H54 (cell line): ENCODE measurements at regions not wholly inside any gene's neighbourhood (a gene's known extent, or its start where the extent isn't known, plus 50 kb on each side); places are given as distances from the start of the nearest gene placed in this dataset.
"Not testable (repeated sequence)": the region's sequence is repeated elsewhere in the genome, so short reads cannot be mapped to it uniquely, and the experiment has no call there.

Source experiments
- DNase-seq: peaks from one replicate; pipeline ENCODE4 v3.0.0; 2011; ENCODE audit warnings: low spot score, mixed read lengths; ENCODE audit not compliant: insufficient read length
- FAIRE-seq: peaks from 3 replicates; lab custom pipeline; 2011; peaks lifted over from hg19 to GRCh38; lab: Jason Lieb, UNC
- POLR2A ChIP-seq: IDR thresholded peaks from 2 replicates; pipeline ENCODE4 v1.6.1; 2011; ENCODE audit warnings: low read depth, mild to moderate bottlenecking, low read length

DNA sequence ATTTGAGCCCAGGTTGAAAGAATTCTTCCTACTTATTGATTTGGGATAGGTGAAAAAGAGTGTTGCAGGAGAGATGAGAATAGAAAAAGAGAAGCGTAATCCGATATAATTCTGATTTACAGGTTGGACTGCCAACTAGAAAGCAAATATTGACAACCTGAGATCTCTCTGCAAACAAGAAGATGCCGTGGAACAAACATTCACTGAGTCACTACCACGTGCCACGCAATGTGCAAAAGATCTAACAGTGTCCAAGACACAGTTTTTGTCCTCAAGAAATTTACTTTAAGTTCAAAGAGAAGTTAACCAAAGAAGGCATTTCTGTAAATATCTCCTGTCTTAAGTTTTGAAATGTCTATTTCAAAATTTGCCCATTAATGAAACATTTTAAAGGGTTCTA lies 578.0 kb upstream of the ARID1B start:
- no peak for TF ChIP-seq POLR2A
- no peak for DNase-seq
- FAIRE-seq: no peak

GRCh38 chr6:156197513-156197912 lies 579.7 kb upstream of the ARID1B start:
- FAIRE-seq: no peak
- no peak for TF ChIP-seq POLR2A
- DNase-seq: no peak

- no peak for DNase-seq
These were observed 582.2 kb upstream of the ARID1B start for GRCh38 chr6:156194981-156195380.

GRCh38 chr6:156193381-156193780 lies 583.8 kb upstream of the ARID1B start:
- TF ChIP-seq POLR2A: no peak
- DNase-seq (no peak), FAIRE-seq (no peak)

More at GRCh38 chr6:156194981-156195380, 582.2 kb upstream of the ARID1B start:
- TF ChIP-seq POLR2A: no peak
- no peak for FAIRE-seq

DNA sequence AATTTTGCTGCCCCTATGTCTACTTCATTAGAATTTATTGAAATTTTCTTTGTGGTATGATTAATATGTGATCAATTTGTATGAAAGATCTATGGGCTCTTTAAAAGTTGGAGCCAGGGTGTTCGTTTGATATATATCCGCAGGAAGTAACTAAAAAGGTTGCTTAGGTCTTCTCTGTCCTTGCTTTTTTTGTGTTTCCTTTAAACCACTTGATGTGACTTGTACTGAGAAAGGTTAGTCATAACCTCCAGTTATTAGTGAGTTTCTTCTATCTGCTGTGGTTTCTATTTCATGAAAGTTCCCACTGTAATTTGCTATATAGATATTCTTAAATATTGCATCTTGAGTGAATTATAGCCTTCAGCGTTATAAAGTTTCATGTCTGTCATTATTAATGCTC lies 585.3 kb upstream of the ARID1B start:
- no peak for DNase-seq
- FAIRE-seq: no peak

DNA sequence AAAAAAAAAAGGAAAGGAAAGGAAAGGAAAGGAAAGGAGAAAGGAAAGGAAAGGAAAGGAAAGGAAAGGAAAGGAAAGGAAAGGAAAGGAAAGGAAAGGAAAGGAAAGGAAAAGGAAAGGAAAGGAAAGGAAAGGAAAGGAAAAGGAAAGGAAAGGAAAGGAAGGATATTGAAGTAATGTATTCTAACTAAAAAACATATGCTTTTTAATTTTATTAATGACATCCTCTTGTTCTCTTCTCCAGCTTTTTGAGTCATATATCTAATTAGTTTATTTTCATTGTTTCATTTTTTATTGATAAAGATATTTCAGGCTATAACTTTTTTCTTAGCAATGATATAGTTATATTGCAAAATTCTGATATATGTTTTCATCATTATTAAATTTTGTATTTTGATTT lies 585.8 kb upstream of the ARID1B start:
- FAIRE-seq: not testable (repeated sequence)

More for the DNA sequence above, 585.3 kb upstream of the ARID1B start:
- TF ChIP-seq POLR2A: no peak

GRCh38 chr6:156190270-156190669 lies 586.9 kb upstream of the ARID1B start:
- DNase-seq: no peak
- TF ChIP-seq POLR2A: no peak
- no peak for FAIRE-seq

More for the DNA sequence above, 585.8 kb upstream of the ARID1B start:
- not testable (repeated sequence) for DNase-seq

DNA sequence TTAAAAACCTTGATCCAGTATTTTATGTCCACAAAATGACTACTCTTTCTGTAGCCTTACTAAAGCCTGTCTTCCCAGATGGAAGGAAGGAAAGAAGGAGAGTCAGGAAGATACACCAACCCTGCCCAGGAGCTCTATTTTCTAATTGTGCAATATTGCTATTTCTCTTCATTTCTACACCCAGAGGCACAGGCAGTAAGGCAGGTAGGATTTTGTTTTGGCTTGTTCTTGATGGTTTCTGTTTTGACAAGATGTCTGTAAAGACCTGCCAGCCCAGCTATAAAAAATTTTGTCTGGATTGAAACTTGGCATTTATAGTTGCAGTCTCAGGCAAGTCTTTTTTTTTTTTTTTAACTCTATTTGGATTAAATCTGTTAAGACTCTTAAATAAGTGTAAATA lies 587.5 kb upstream of the ARID1B start:
- FAIRE-seq (no peak), DNase-seq (no peak)
- TF ChIP-seq POLR2A: no peak

GRCh38 chr6:156189195-156189594 lies 588.0 kb upstream of the ARID1B start:
- DNase-seq: no peak
- no peak for TF ChIP-seq POLR2A
- no peak for FAIRE-seq

DNA sequence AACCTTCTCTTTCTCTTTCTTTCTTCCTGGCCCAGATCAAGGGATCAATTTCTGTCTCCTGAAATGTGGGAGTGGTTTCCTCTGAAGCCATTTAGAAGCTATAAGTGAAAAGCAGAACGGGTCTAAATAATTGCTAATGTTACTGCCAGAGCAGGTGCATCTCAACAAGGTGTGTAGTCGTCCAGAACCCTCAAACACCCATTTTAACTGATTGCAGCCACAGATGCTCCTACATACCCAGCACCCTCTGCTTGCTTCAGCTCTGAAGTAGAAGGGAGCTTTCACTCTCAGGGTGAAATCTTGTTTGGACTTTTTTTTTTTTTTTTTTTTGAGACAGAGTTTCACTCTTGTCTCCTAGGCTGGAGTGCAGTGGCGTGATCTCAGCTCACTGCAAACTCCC lies 592.1 kb upstream of the ARID1B start:
- FAIRE-seq (no peak), DNase-seq (no peak)
- TF ChIP-seq POLR2A: no peak

GRCh38 chr6:156183678-156184077 lies 593.5 kb upstream of the ARID1B start:
- DNase-seq (no peak), FAIRE-seq (no peak)
- TF ChIP-seq POLR2A: no peak

DNA sequence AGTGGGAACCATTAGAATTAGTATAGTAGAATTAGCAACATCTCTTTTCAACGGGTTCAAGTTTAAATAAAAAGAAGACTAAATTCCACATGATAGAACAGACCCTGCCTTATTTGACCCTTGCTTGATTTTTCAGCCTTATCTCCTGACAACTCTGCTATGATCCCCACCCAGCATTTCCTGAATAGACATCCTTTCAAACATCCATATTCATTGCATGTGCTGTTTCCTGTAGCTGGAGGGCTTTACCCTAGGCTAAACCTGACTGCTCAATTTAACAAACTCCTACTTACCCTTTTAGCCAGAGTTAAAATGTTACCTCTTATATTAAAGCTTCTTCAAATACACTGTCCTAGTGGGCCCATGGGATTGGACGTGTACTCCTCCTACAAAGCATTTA lies 594.8 kb upstream of the ARID1B start:
- FAIRE-seq: no peak
- no peak for TF ChIP-seq POLR2A
- no peak for DNase-seq

- DNase-seq: no peak
- no peak for FAIRE-seq
- no peak for TF ChIP-seq POLR2A
These were observed 595.7 kb upstream of the ARID1B start for GRCh38 chr6:156181506-156181905.

GRCh38 chr6:156175971-156176421 lies 601.2 kb upstream of the ARID1B start:
- no peak for TF ChIP-seq POLR2A
- DNase-seq (no peak), FAIRE-seq (no peak)

GRCh38 chr6:156175433-156175832 lies 601.7 kb upstream of the ARID1B start:
- DNase-seq: no peak
- no peak for TF ChIP-seq POLR2A
- FAIRE-seq: no peak
